GM23338 (cell line): ENCODE measurements at regions not wholly inside any gene's neighbourhood (a gene's known extent, or its start where the extent isn't known, plus 50 kb on each side); places are given as distances from the start of the nearest gene placed in this dataset.

ENCODE experiments used
- ATAC-seq: fragments of 200-7000 bp; cut with Tn5 transposase; 3 replicates; pipeline ENCODE4 v1.9.1; 2020
- DNase-seq: peaks from one replicate; pipeline ENCODE4 v3.0.0-alpha.2; 2015; ENCODE audit warnings: low spot score
- H2AFZ ChIP-seq: fragments of 200-600 bp; sonication (generic); 2 replicates; pipeline ENCODE4 v1.8.0; 2016; ENCODE audit warnings: antibody characterized with exemption, mild to moderate bottlenecking, moderate library complexity
- H3F3A ChIP-seq: fragments of 200-600 bp; sonication (generic); replicated peaks from 2 replicates; pipeline ENCODE4 v1.8.0; 2017; ENCODE audit warnings: antibody characterized with exemption, mixed run types, low read depth
- H3K27ac ChIP-seq: fragments of 200-600 bp; sonication (generic); 2 replicates; pipeline ENCODE4 v1.6.1; 2016; ENCODE audit warnings: low read depth
- H3K27me3 ChIP-seq: fragments of 200-600 bp; sonication (generic); 2 replicates; pipeline ENCODE4 v1.8.0; 2016; ENCODE audit warnings: mild to moderate bottlenecking, mixed run types, moderate library complexity; ENCODE audit not compliant: insufficient read depth
- H3K36me3 ChIP-seq: fragments of 200-600 bp; sonication (generic); 2 replicates; pipeline ENCODE4 v1.8.0; 2016; ENCODE audit warnings: mild to moderate bottlenecking; ENCODE audit not compliant: insufficient read depth
- H3K4me1 ChIP-seq: fragments of 200-600 bp; sonication (generic); 2 replicates; pipeline ENCODE4 v1.8.0; 2016; ENCODE audit warnings: mild to moderate bottlenecking, moderate library complexity; ENCODE audit not compliant: insufficient read depth
- H3K4me2 ChIP-seq: fragments of 200-600 bp; sonication (generic); 2 replicates; pipeline ENCODE4 v1.7.1; 2017; ENCODE audit warnings: mixed run types
- H3K4me3 ChIP-seq: fragments of 200-600 bp; sonication (generic); 2 replicates; pipeline ENCODE4 v1.6.1; 2016; ENCODE audit warnings: mixed run types
- H3K79me2 ChIP-seq: fragments of 200-600 bp; sonication (generic); replicated peaks from 2 replicates; pipeline ENCODE4 v1.8.0; 2017; ENCODE audit warnings: mild to moderate bottlenecking; ENCODE audit not compliant: insufficient read depth
- H3K9me2 ChIP-seq: fragments of 200-600 bp; sonication (generic); 2 replicates; pipeline ENCODE4 v1.8.0; 2017; ENCODE audit not compliant: insufficient read depth
- H4K20me1 ChIP-seq: fragments of 200-600 bp; sonication (generic); replicated peaks from 2 replicates; pipeline ENCODE4 v1.8.0; 2017; ENCODE audit warnings: mild to moderate bottlenecking; ENCODE audit not compliant: insufficient read depth
- H3K27ac Mint-ChIP-seq: 2 replicates; pipeline ENCODE4 v1.8.0; 2020; ENCODE audit warnings: inconsistent platforms, mild to moderate bottlenecking, moderate library complexity, mixed read lengths
- H3K27me3 Mint-ChIP-seq: 3 replicates; pipeline ENCODE4 v1.8.0; 2022; ENCODE audit warnings: low read depth, mild to moderate bottlenecking, moderate library complexity, mixed read lengths, inconsistent platforms; ENCODE audit not compliant: insufficient read depth, poor library complexity
- H3K36me3 Mint-ChIP-seq: 3 replicates; pipeline ENCODE4 v1.8.0; 2021; ENCODE audit warnings: low read depth, mild to moderate bottlenecking, inconsistent platforms, moderate library complexity, mixed read lengths
- H3K4me1 Mint-ChIP-seq: 3 replicates; pipeline ENCODE4 v1.8.0; 2020; ENCODE audit warnings: mild to moderate bottlenecking, inconsistent platforms, mixed read lengths
- H3K4me3 Mint-ChIP-seq: 3 replicates; pipeline ENCODE4 v1.8.0; 2021; ENCODE audit warnings: moderate library complexity, mild to moderate bottlenecking, inconsistent platforms, mixed read lengths
- H3K9me3 Mint-ChIP-seq: 3 replicates; pipeline ENCODE4 v1.8.0; 2020; ENCODE audit warnings: moderate library complexity, mild to moderate bottlenecking, inconsistent platforms, mixed read lengths
- CREB1 ChIP-seq: fragments of 250-450 bp; sonication (Bioruptor Pico); IDR thresholded peaks from 2 replicates; pipeline ENCODE4 v1.5.0; 2020; ENCODE audit warnings: low read depth, mild to moderate bottlenecking, moderate library complexity
- CTCF ChIP-seq, 2 experiments: fragments of 200-600 bp in 1 of 2; sonication (generic) in 1 of 2; conservative IDR thresholded peaks; 2 replicates each; pipeline versions ENCODE4 v1.5.1 to v1.6.1; 2016 to 2017; ENCODE audit warnings: antibody characterized with exemption in 2 of 2, low read depth in 2 of 2, mild to moderate bottlenecking in 2 of 2, moderate library complexity in 1 of 2
- STAT1 ChIP-seq: IDR thresholded peaks from one replicate; pipeline ENCODE4 v1.6.1; 2016; ENCODE audit warnings: antibody characterized with exemption; ENCODE audit not compliant: unreplicated experiment
- ZNF331 ChIP-seq: fragments of 250-450 bp; sonication (Bioruptor Pico); IDR thresholded peaks from 2 replicates; pipeline ENCODE4 v1.5.0; 2020; ENCODE audit warnings: low read depth, mild to moderate bottlenecking, moderate library complexity
- ZNF462 ChIP-seq: fragments of 250-450 bp; sonication (Bioruptor Pico); IDR thresholded peaks from 2 replicates; pipeline ENCODE4 v1.5.0; 2020; ENCODE audit warnings: mild to moderate bottlenecking, moderate library complexity

- no peak for TF ChIP-seq ZNF462
- peak in 1 of 2 experiments; percentile 24; a peak in 1 of 4 replicates for TF ChIP-seq CTCF (conservative IDR thresholded peaks at IDR 0.05; ENCODE audit: low read depth in 2 of 2)
- TF ChIP-seq CREB1 (CRISPR knock-in tag): no peak
- no peak for TF ChIP-seq STAT1
- TF ChIP-seq ZNF331 (CRISPR knock-in tag): no peak
- H3K9me2 ChIP-seq: no peaks in the 10 kb centered on the region
- H3K36me3 Mint-ChIP-seq: no peaks in the 10 kb centered on the region; the same call in 2 of the 3 replicates
- H3K4me3 Mint-ChIP-seq: no peak overlapping the region
- peaks cover 3% of the 10 kb centered on the region for H3K27me3 Mint-ChIP-seq
- no peaks in the 10 kb centered on the region for H4K20me1 ChIP-seq
- H3K4me1 ChIP-seq: peaks cover 5% of the 10 kb centered on the region; the same call in 1 of the 2 replicates
- H3K27me3 ChIP-seq: no peaks in the 10 kb centered on the region
- no peaks in the 10 kb centered on the region for H3K79me2 ChIP-seq
- no peaks in the 10 kb centered on the region for H3F3A ChIP-seq
- H2AFZ ChIP-seq: peak overlapping the region; percentile 91
- peak; percentile 60 for DNase-seq
- H3K9me3 Mint-ChIP-seq: no peaks in the 10 kb centered on the region; the same call in 2 of the 3 replicates
- ATAC-seq: peak; percentile 88
- H3K36me3 ChIP-seq: no peaks in the 10 kb centered on the region
- no peak overlapping the region for H3K27ac ChIP-seq
- no peak overlapping the region for H3K4me3 ChIP-seq
- H3K27ac Mint-ChIP-seq: no peak overlapping the region
- H3K4me2 ChIP-seq: no peak overlapping the region
- peaks cover 29% of the 10 kb centered on the region for H3K4me1 Mint-ChIP-seq
Measured at GRCh38 chr13:33610438-33611120, 207.4 kb upstream of the RFC3 start.
